CD4-positive, alpha-beta T cell (primary cell): ENCODE measurements at regions not wholly inside any gene's neighbourhood (a gene's known extent, or its start where the extent isn't known, plus 50 kb on each side); places are given as distances from the start of the nearest gene placed in this dataset.

Experiments
- ATAC-seq: fragments of 200-7000 bp; cut with Tn5 transposase; one replicate; pipeline ENCODE4 v1.10.0; 2022; ENCODE audit warnings: mild to moderate bottlenecking; ENCODE audit not compliant: poor library complexity
- CTCF ChIA-PET: fragments of 350-600 bp; sonication (Branson Sonifier 250); formaldehyde crosslinking; loops from one replicate; lab custom pipeline; 2021; ENCODE audit warnings: antibody characterized with exemption, inconsistent platforms; lab: Charles Lee
- POLR2A ChIA-PET: fragments of 350-600 bp; sonication (Branson Sonifier 250); formaldehyde crosslinking; loops from one replicate; lab custom pipeline; 2021; ENCODE audit warnings: antibody characterized with exemption, inconsistent platforms; lab: Charles Lee
- DNase-seq, 14 experiments: peaks; one replicate each; pipeline ENCODE4 v3.0.0-alpha.2; 2013 to 2020; ENCODE audit warnings: mixed read lengths in 2 of 14
- H3K27ac ChIP-seq, 2 donors: one replicate each; pipeline versions ENCODE4 v1.5.1 to v1.7.0; 2013; ENCODE audit warnings: low read length in 2 of 2, low read depth in 1 of 2, mild to moderate bottlenecking in 1 of 2
- H3K27me3 ChIP-seq, 2 experiments: 1 replicate in 1 of 2; 2 replicates in 1 of 2; pipeline versions ENCODE4 v1.6.1 to v1.7.0; 2013; ENCODE audit warnings: low read length in 2 of 2, control low read depth in 1 of 2, mild to moderate bottlenecking in 1 of 2, moderate library complexity in 1 of 2; ENCODE audit not compliant: insufficient read depth in 2 of 2, control insufficient read depth in 1 of 2
- H3K36me3 ChIP-seq: one replicate; pipeline ENCODE4 v1.6.1; 2013; ENCODE audit warnings: low read length, control low read depth; ENCODE audit not compliant: insufficient read depth
- H3K4me1 ChIP-seq: one replicate; pipeline ENCODE4 v1.6.1; 2013; ENCODE audit warnings: low read length, control low read depth; ENCODE audit not compliant: insufficient read depth
- H3K4me3 ChIP-seq: one replicate; pipeline ENCODE4 v1.5.1; 2013; ENCODE audit warnings: mild to moderate bottlenecking, low read length, moderate library complexity
- H3K9me3 ChIP-seq, 2 experiments: 1 replicate in 1 of 2; 2 replicates in 1 of 2; pipeline versions ENCODE4 v1.6.1 to v1.7.0; 2013; ENCODE audit warnings: low read length in 2 of 2, mild to moderate bottlenecking in 2 of 2, control low read depth in 1 of 2, moderate library complexity in 1 of 2; ENCODE audit not compliant: control insufficient read depth in 1 of 2, insufficient read depth in 1 of 2
- H3K27ac Mint-ChIP-seq: one replicate; pipeline ENCODE4 v1.8.0; 2020; ENCODE audit warnings: mixed read lengths
- H3K27me3 Mint-ChIP-seq: one replicate; pipeline ENCODE4 v1.8.0; 2021; ENCODE audit warnings: mixed read lengths
- H3K36me3 Mint-ChIP-seq: one replicate; pipeline ENCODE4 v1.8.0; 2021; ENCODE audit warnings: low read depth, mixed read lengths
- H3K4me1 Mint-ChIP-seq: one replicate; pipeline ENCODE4 v1.8.0; 2021; ENCODE audit warnings: low read depth, mixed read lengths
- H3K4me3 Mint-ChIP-seq: one replicate; pipeline ENCODE4 v1.8.0; 2020; ENCODE audit warnings: mild to moderate bottlenecking, mixed read lengths
- H3K9me3 Mint-ChIP-seq: one replicate; pipeline ENCODE4 v1.8.0; 2020; ENCODE audit warnings: mixed read lengths
- intact Hi-C, 2 experiments: fragments of 100-400 bp; cut with DNase I in 1 of 2; cut with micrococcal nuclease in 1 of 2; formaldehyde crosslinking; loops; one replicate each; pipeline versions ENCODE4 v1.15.1 to v1.9.0; 2023 to 2025; cut with DNase I, micrococcal nuclease
- TF ChIP-seq, protein P1 (sequence below): fragments of 200-600 bp; IDR thresholded peaks from one replicate; pipeline ENCODE4 v1.8.0; 2022; ENCODE audit warnings: antibody characterized with exemption, mild to moderate bottlenecking

- Mint-ChIP-seq H3K9me3 (no peaks in the 10 kb centered on the region), H3K4me3 (no peak overlapping the region), H3K36me3 (no peaks in the 10 kb centered on the region), H3K27me3 (peaks cover 45% of the 10 kb centered on the region), H3K4me1 (no peaks in the 10 kb centered on the region), H3K27ac (no peak overlapping the region)
- no peaks in the 10 kb centered on the region for H3K4me1 ChIP-seq
- no peak overlapping the region for H3K4me3 ChIP-seq
- DNase-seq: no peak
- intact Hi-C loops: no loop called here
- no peaks in the 10 kb centered on the region for H3K36me3 ChIP-seq
- POLR2A ChIA-PET: no interaction called here
- TF ChIP-seq, protein P1, sequence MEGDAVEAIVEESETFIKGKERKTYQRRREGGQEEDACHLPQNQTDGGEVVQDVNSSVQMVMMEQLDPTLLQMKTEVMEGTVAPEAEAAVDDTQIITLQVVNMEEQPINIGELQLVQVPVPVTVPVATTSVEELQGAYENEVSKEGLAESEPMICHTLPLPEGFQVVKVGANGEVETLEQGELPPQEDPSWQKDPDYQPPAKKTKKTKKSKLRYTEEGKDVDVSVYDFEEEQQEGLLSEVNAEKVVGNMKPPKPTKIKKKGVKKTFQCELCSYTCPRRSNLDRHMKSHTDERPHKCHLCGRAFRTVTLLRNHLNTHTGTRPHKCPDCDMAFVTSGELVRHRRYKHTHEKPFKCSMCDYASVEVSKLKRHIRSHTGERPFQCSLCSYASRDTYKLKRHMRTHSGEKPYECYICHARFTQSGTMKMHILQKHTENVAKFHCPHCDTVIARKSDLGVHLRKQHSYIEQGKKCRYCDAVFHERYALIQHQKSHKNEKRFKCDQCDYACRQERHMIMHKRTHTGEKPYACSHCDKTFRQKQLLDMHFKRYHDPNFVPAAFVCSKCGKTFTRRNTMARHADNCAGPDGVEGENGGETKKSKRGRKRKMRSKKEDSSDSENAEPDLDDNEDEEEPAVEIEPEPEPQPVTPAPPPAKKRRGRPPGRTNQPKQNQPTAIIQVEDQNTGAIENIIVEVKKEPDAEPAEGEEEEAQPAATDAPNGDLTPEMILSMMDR: no peak
- no peak overlapping the region for H3K27ac ChIP-seq
- H3K9me3 ChIP-seq: no peaks in the 10 kb centered on the region
- ATAC-seq: no peak
- peaks cover 6 to 11% of the 10 kb centered on the region in 2 experiments for H3K27me3 ChIP-seq
- CTCF ChIA-PET: no interaction called here
These were observed 131.0 kb downstream of the RAP2A start for GRCh38 chr13:97564956-97565355.

DNA sequence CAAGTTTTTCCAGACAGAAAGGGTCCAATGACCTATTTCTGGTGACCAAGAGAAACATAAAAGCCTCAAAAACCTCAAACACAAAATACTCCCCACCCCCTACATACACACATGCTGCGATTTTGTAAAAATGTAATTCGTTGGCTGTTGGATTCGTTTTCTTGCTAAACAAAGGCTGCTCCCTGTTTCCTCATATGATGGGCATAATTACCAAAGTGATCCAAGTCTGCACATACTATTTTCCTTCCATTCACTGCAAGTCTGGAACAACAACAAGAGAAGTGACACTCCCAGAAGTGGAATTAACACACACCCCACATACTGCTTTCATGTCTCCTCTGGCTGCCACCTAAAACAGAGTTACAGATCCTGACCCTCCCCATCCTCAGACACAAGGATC is 131.9 kb downstream of the RAP2A start:
- DNase-seq (no peak), ATAC-seq (no peak)
- ChIA-PET CTCF (no interaction called here), POLR2A (no interaction called here)
- Mint-ChIP-seq H3K27me3 (peaks cover 47% of the 10 kb centered on the region), H3K9me3 (no peaks in the 10 kb centered on the region), H3K27ac (no peak overlapping the region), H3K4me3 (no peak overlapping the region), H3K4me1 (no peaks in the 10 kb centered on the region), H3K36me3 (no peaks in the 10 kb centered on the region)
- Histone ChIP-seq H3K4me1 (no peaks in the 10 kb centered on the region), H3K27me3 (peaks cover 6 to 11% of the 10 kb centered on the region in 2 experiments), H3K4me3 (no peak overlapping the region), H3K9me3 (no peaks in the 10 kb centered on the region), H3K36me3 (no peaks in the 10 kb centered on the region), H3K27ac (no peak overlapping the region)
- TF ChIP-seq, protein P1: no peak
- intact Hi-C loops: no loop called here

- no peaks in the 10 kb centered on the region for H3K9me3 ChIP-seq
- intact Hi-C loops: no loop called here
- Mint-ChIP-seq H3K36me3 (no peaks in the 10 kb centered on the region), H3K4me1 (no peaks in the 10 kb centered on the region), H3K9me3 (no peaks in the 10 kb centered on the region), H3K27ac (no peak overlapping the region), H3K4me3 (no peak overlapping the region), H3K27me3 (peaks cover 47% of the 10 kb centered on the region)
- DNase-seq (no peak), ATAC-seq (no peak)
- ChIA-PET CTCF (no interaction called here), POLR2A (no interaction called here)
- no peaks in the 10 kb centered on the region for H3K36me3 ChIP-seq
- H3K4me1 ChIP-seq: no peaks in the 10 kb centered on the region
- H3K4me3 ChIP-seq: no peak overlapping the region
- H3K27me3 ChIP-seq: peaks cover 6 to 11% of the 10 kb centered on the region in 2 experiments
- H3K27ac ChIP-seq: no peak overlapping the region
- TF ChIP-seq, protein P1: no peak
These were observed 132.9 kb downstream of the RAP2A start for GRCh38 chr13:97566907-97567306.
